ENCODE measurements at regions not wholly inside any gene's neighbourhood (a gene's known extent, or its start where the extent isn't known, plus 50 kb on each side); places are given as distances from the start of the nearest gene placed in this dataset.

DNA sequence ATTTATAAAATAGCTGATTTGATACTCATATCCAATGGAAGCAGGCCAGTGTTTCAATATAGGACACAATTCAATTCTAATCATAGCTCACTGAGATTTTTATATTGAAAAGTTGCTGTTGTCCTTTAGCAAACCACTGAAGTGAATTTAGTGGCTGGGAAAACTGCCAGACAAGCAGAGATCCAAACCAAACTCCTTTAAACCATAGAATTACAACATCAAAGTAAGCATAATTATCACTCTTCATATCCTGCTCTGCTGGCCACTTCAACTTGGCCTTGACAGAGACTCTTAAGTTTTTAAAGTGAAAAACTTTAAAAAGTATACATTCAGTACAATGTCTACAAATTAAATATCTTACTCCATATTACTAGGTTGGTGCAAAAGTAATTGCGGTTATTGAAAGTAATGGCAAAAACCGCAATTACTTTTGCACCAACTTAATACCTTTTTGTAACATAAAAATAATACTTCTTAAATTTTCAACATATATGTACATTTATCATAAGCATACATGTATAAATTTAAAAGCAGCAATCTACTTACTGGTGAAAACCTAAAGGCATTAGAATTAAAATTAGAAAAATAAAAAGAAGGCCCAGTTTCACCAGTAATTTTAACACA is 433.0 kb downstream of the PCDH10 start:
- no peak for TF ChIP-seq ZNF384 (IDR thresholded peaks at IDR 0.05)
- TF ChIP-seq FOXK2 (IDR thresholded peaks at IDR 0.05) = no peak
- no peak for TF ChIP-seq ELF4 (IDR thresholded peaks at IDR 0.05)
- no peak for TF ChIP-seq NFRKB (IDR thresholded peaks at IDR 0.05)
- no peak for TF ChIP-seq SP1 (IDR thresholded peaks at IDR 0.05)
- TF ChIP-seq BHLHE40 (IDR thresholded peaks at IDR 0.05; ENCODE audit: borderline replicate concordance) = no peak
- no peak for TF ChIP-seq SUZ12 (IDR thresholded peaks at IDR 0.05)
- TF ChIP-seq TARDBP (IDR thresholded peaks at IDR 0.05) = no peak

All from HEK293T (cell line).